NCI-H2196 treated with DMSO at 0.1 percent for 48 hours (cell line): ENCODE measurements at regions not wholly inside any gene's neighbourhood (a gene's known extent, or its start where the extent isn't known, plus 50 kb on each side); places are given as distances from the start of the nearest gene placed in this dataset.
"Not testable (repeated sequence)": the region's sequence is repeated elsewhere in the genome, so short reads cannot be mapped to it uniquely, and the experiment has no call there.

Source experiments
- DNase-seq: peaks from one replicate; lab custom pipeline; 2025; ENCODE audit not compliant: unreplicated experiment; lab: John Stamatoyannopoulos, UW

GRCh38 chr11:34830648-34831047 is 85.5 kb downstream of the APIP start:
- peak; percentile 84 for DNase-seq

GRCh38 chr11:34830035-34830434 is 86.1 kb downstream of the APIP start:
- DNase-seq = peak; percentile 84

GRCh38 chr11:34827228-34827627 is 89.0 kb downstream of the APIP start:
- DNase-seq = no peak

- DNase-seq = no peak
These were observed 89.8 kb downstream of the APIP start for GRCh38 chr11:34826384-34826726.

- DNase-seq = no peak
These were observed 90.4 kb downstream of the APIP start for GRCh38 chr11:34825670-34826383.

GRCh38 chr11:34825315-34825669 is 90.9 kb downstream of the APIP start:
- no peak for DNase-seq

- DNase-seq = no peak
These were observed 91.8 kb downstream of the APIP start for GRCh38 chr11:34824425-34824824.

GRCh38 chr11:34823639-34824038 is 92.5 kb downstream of the APIP start:
- DNase-seq = no peak

- DNase-seq = no peak
These were observed 93.0 kb downstream of the APIP start for GRCh38 chr11:34823197-34823596.

GRCh38 chr11:34819740-34820482 is 96.3 kb downstream of the APIP start:
- no peak for DNase-seq

GRCh38 chr11:34817812-34818211 is 98.4 kb downstream of the APIP start:
- DNase-seq = not testable (repeated sequence)

- no peak for DNase-seq
These were observed 99.4 kb downstream of the APIP start for GRCh38 chr11:34816698-34817213.

- no peak for DNase-seq
These were observed 103.1 kb downstream of the APIP start for GRCh38 chr11:34812905-34813576.

- no peak for DNase-seq
These were observed 104.3 kb downstream of the APIP start for GRCh38 chr11:34811858-34812257.

GRCh38 chr11:34810107-34810562 is 106.0 kb downstream of the APIP start:
- no peak for DNase-seq

- no peak for DNase-seq
These were observed 106.7 kb downstream of the APIP start for GRCh38 chr11:34809191-34810106.

- DNase-seq = no peak
These were observed 109.3 kb downstream of the APIP start for GRCh38 chr11:34806875-34807274.

- DNase-seq = no peak
These were observed 110.2 kb downstream of the APIP start for GRCh38 chr11:34805937-34806336.

GRCh38 chr11:34799848-34800247 is 116.3 kb downstream of the APIP start:
- no peak for DNase-seq

- peak; percentile 29 for DNase-seq
These were observed 117.2 kb downstream of the APIP start for GRCh38 chr11:34798985-34799384.

- DNase-seq = not testable (repeated sequence)
These were observed 118.7 kb downstream of the APIP start for GRCh38 chr11:34797497-34797896.
